ENCODE measurements at regions not wholly inside any gene's neighbourhood (a gene's known extent, or its start where the extent isn't known, plus 50 kb on each side); places are given as distances from the start of the nearest gene placed in this dataset.
A peak's percentile ranks its signal among the peaks of the same experiment; 100 is the strongest.

DNA sequence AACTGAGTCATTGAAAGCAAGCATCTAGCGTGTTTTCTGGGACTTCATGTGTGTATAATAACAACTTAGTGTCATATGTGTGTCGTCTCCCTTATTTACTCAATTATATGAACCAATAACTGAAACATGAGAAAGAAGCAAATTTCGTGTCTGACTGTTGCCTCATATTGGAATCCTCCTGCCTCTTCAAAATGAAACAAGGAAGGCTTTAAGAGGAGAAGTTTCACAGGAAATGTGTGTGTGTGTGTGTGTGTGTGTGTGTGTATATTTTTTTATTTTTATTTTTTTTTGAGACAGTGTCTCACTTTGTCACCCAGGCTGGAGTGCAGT, 145.8 kb upstream of the SFRP2 start:
- TF ChIP-seq, protein P1, sequence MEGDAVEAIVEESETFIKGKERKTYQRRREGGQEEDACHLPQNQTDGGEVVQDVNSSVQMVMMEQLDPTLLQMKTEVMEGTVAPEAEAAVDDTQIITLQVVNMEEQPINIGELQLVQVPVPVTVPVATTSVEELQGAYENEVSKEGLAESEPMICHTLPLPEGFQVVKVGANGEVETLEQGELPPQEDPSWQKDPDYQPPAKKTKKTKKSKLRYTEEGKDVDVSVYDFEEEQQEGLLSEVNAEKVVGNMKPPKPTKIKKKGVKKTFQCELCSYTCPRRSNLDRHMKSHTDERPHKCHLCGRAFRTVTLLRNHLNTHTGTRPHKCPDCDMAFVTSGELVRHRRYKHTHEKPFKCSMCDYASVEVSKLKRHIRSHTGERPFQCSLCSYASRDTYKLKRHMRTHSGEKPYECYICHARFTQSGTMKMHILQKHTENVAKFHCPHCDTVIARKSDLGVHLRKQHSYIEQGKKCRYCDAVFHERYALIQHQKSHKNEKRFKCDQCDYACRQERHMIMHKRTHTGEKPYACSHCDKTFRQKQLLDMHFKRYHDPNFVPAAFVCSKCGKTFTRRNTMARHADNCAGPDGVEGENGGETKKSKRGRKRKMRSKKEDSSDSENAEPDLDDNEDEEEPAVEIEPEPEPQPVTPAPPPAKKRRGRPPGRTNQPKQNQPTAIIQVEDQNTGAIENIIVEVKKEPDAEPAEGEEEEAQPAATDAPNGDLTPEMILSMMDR (IDR thresholded peaks at IDR 0.05; ENCODE audit: insufficient read depth, low read depth, low read length) = no peak
- DNase-seq (ENCODE audit: low read depth) = peak; percentile 36
- H3K4me3 ChIP-seq (ENCODE audit: low read depth, low read length) = no peak overlapping the region

DNA sequence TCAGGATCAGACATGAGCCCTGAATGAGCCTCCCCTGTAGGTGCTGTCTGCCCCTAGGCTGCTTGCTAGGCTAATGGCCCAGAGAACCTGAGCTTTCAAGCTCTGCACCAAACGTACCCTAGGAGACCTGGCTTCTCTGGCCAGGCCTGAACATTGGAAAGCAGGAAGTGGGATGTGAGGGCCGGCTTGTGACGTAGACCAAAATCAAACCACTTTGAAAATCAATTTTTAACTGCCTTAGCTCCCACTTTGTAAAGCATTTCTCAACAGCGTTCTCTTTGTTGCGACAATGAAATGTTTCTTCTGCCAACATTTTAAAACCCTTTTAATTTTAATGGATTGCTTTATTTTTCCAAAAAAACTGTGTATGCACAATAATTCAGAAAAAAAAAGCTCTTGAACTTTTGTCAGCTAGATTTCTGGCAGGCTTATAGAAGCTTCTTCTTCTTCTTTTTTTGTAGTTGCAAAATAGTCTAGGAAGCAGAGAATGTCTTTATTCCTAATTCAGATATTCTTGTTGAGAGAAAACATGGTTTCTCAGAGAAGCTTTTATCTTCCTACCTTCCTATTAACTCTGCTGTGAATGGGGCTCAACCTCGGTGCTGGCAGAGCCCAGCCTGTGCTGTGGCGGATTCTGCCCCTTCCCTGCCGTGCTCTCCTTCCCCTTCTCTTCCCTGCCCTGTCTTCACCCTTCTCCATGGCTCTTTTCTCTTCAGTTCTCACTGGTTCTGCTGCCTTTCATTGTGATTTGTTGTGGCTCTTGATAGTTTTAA, 145.2 kb upstream of the SFRP2 start:
- TF ChIP-seq, protein P1 (IDR thresholded peaks at IDR 0.05; ENCODE audit: insufficient read depth, low read depth, low read length) = no peak
- no peak overlapping the region for H3K4me3 ChIP-seq (ENCODE audit: low read depth, low read length)
- DNase-seq (ENCODE audit: low read depth) = peak; percentile 6

- TF ChIP-seq, protein P1 (IDR thresholded peaks at IDR 0.05; ENCODE audit: insufficient read depth, low read depth, low read length) = no peak
- DNase-seq (ENCODE audit: low read depth) = peak; percentile 60
- H3K4me3 ChIP-seq (ENCODE audit: low read depth, low read length) = no peak overlapping the region
Observed at GRCh38 chr4:153931804-153932203, 142.9 kb upstream of the SFRP2 start.

GRCh38 chr4:153929675-153930074, 140.8 kb upstream of the SFRP2 start:
- TF ChIP-seq, protein P1 (IDR thresholded peaks at IDR 0.05; ENCODE audit: insufficient read depth, low read depth, low read length) = no peak
- DNase-seq (ENCODE audit: low read depth) = no peak
- H3K4me3 ChIP-seq (ENCODE audit: low read depth, low read length) = no peak overlapping the region

DNA sequence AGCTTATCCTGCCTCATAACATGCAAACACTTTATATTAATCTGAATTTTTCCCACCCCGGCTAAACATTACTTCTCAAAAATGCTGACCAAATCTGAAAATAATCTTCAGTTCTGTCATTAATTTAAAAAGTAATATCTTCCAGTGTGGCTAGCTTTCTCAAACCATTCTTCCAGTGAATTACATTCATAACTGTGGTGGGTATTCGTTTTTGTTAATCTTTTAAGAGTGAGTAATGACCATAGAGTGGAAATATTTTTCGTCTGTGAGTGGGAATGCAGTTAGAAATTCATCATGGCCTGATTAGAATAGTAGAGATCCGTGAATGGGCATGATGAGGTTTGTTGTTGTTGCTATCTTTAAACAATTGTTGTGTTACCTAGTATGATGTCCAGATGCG, 138.6 kb upstream of the SFRP2 start:
- TF ChIP-seq, protein P1 (IDR thresholded peaks at IDR 0.05; ENCODE audit: insufficient read depth, low read depth, low read length) = no peak
- no peak for DNase-seq (ENCODE audit: low read depth)
- H3K4me3 ChIP-seq (ENCODE audit: low read depth, low read length) = no peak overlapping the region

DNA sequence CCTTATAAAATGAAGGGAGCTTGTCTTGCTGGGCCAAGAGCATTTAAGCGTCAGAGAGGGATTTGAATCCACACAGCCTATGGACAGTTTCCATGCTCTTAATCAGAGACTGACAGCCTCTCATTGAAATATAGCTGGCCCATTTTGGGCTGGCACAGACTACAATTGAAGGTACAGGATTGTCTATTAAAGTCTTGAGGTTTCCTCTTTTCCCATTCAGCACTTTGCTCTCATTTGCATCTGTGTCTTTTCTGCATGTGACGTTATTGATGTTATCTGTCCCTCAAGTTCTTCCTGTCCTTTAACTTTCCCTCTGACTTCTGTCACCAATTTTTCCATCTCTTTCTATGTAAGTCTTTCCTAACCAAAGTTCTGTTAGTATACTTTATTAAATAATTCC, 133.3 kb upstream of the SFRP2 start:
- TF ChIP-seq, protein P1 (IDR thresholded peaks at IDR 0.05; ENCODE audit: insufficient read depth, low read depth, low read length) = no peak
- H3K4me3 ChIP-seq (ENCODE audit: low read depth, low read length) = no peak overlapping the region
- no peak for DNase-seq (ENCODE audit: low read depth)

- H3K4me3 ChIP-seq (ENCODE audit: low read depth, low read length) = no peak overlapping the region
- TF ChIP-seq, protein P1 (IDR thresholded peaks at IDR 0.05; ENCODE audit: insufficient read depth, low read depth, low read length) = no peak
- peak; percentile 36 for DNase-seq (ENCODE audit: low read depth)
Observed at GRCh38 chr4:153919667-153920066, 130.8 kb upstream of the SFRP2 start.
